ENCODE measurements at regions not wholly inside any gene's neighbourhood (a gene's known extent, or its start where the extent isn't known, plus 50 kb on each side); places are given as distances from the start of the nearest gene placed in this dataset.

- TF ChIP-seq POLR2A (IDR thresholded peaks at IDR 0.05) (no peak), CTCF (IDR thresholded peaks at IDR 0.05) (no peak), EP300 (IDR thresholded peaks at IDR 0.05) (no peak), POLR2AphosphoS5 (IDR thresholded peaks at IDR 0.05) (no peak)
Observed at GRCh38 chr18:45165871-45166270, 449.4 kb upstream of the SLC14A2 start.
